ENCODE measurements at regions not wholly inside any gene's neighbourhood (a gene's known extent, or its start where the extent isn't known, plus 50 kb on each side); places are given as distances from the start of the nearest gene placed in this dataset.

GRCh38 chr12:25058012-25058411 is 109.1 kb upstream of the BCAT1 start:
- DNase-seq, result no peak

DNA sequence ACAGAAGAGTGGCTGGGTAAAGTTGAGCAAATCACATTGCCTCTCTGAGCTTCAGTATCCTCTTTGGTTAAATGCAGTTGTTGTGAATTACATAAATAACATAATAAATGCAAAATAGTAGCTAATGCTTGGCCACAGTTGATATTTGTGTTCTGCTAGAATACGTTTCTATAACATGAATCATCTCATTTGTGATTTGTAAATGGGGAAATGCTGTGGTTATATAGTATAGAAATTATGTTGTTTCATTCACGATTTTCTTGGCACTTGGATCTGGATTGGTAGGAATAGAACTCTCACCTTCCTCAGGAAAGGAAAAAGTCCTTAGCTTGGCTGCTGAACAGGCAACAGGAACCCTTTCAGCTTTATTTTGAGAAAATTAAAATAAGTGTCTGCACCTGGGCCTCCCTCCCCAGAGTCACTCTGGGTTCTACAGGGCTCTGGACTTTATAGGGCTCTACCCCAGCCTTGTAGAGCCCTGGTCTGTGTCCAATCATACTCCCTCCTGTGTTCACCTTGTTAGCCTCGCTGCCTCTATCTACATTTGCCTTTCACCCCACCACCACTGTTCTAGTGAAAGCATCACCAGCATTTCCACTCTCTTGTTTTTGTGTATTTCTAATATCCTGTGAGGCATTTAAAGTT is 107.7 kb upstream of the BCAT1 start:
- no peak for DNase-seq

DNA sequence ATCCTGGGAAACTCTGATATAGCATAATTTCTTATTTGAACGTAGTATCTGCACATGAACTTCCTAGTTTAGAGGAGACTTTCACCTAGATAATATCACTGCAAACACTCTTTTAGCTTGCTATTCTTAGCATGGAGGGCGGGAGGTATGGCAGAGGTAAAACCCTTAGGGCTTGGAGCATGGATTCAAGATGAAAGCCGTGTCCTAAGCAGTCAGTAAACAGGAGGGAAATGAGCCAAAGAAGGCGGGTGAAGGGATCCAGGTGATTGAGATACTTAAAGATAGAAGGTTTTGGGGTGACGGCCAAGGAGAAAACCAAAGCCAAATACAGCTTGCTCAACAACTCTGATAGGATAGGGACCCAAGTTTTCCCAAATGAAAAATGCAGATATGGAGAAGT is 107.1 kb upstream of the BCAT1 start:
- DNase-seq, result no peak

GRCh38 chr12:25054783-25055144 is 105.9 kb upstream of the BCAT1 start:
- peak; percentile 42 for DNase-seq

GRCh38 chr12:25054076-25054782 is 105.3 kb upstream of the BCAT1 start:
- DNase-seq, result no peak

DNA sequence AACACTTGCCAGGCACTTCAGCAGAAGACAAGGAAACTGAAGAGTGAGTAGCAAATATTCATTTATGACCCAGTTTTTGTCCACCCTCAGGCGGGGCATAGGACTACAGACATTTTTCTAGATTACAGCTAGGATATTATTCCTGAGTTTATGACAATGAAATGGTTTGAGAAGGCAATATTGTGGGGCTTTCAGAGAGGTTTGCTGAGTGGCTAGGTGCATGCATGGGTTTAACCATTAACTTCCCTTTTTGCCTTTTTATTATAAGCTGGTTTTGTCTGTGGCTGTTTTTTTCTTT is 104.0 kb upstream of the BCAT1 start:
- no peak for DNase-seq

DNA sequence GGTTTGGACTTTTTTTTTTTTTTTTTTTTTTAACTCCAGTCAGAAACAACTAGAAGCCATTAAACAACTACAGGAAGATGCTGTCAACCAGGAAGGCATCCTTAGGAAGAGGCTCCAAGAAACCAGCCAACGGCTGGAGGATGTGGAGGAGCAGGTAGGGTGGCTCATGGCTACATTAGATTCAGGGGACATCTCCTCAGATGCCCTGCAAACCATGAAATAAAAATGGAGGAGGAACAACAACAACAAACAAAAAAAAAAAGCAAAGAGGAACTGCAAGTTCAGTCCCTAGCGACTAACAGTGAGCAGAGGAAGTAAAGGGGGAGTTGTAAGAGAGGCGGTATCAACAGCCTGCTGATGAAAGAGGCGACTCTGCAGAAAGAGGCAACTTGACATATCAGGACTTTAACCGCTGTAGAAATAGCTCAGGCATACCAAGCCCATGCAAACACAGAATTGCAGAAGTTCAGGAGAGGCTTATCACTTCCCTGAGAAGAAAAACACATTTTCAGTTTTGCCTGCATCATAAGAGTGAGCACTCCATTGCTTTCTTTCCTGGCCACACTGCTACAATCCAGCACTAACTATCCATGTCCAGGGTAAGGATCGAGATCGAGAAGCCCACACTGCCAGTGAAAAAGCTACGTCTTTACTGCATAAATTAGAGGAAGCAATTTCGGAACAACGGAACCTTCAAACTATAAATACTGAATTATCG is 103.5 kb upstream of the BCAT1 start:
- peak; percentile 42 for DNase-seq

DNA sequence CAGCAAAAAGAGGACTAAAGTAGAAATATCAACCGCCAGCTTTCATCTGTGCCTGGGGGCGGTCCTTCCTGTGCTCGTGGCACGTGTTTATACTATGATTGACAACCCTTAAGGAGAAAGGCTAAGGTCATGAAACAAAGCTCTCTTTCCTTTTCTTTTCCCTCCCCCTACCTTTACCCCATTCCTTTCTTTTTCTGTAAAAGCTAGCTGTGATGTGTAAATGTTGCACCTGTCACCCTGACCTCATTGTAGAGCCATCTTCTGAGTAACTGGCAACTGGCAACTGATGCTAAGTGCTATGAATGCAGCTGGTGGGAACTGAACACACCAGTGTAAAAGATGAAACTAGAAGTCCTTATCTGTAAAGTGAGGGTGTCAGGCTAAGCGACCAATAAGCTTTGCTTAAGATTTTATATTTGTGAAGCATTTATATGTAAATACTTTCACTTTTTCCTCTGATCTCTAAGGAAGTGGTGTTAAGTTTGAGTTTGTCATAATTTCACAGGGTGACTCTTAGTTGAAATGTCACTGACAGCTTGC is 102.8 kb upstream of the BCAT1 start:
- DNase-seq, result peak; percentile 45

DNA sequence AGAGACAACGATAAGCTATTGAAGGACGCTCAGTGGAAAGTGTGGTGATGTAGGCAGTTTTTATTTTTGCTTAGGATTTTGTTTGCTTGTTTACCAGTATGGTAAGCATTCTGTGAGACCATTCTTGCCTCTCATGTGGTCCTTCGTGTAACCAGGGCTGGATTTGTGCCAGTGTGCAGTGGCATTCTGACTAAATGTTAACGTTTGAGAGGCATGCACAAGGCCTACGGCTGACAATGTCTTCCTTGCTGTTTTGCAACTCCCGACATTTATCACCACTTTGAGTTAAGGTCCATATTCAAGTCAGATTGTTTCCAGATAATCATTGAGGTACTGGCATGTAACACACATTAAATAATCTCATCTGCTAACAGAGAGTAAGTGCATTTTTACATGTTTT is 102.3 kb upstream of the BCAT1 start:
- peak; percentile 4 for DNase-seq

GRCh38 chr12:25045869-25046268 is 97.0 kb upstream of the BCAT1 start:
- no peak for DNase-seq

GRCh38 chr12:25041006-25041741 is 92.3 kb upstream of the BCAT1 start:
- DNase-seq, result no peak

DNA sequence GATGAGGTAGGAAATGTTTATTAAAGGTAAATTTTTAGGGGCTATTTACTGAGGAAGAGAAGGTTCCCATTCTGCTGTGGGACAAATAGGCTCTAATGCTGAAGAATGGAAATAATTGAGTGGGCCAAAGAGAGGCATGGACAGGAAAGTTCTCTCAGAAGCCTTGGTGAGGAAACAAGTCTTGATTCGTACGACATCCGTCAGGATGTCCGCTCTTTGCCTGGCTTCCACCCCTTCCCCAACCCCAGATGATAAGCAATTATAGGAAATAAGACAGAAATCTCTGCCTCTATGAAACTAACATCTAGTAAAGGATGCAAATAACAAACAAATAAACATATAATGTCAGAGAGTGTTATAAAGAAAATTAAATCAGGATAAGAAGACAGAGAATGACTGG is 91.7 kb upstream of the BCAT1 start:
- no peak for DNase-seq

GRCh38 chr12:25034676-25035075 is 85.8 kb upstream of the BCAT1 start:
- no peak for DNase-seq

DNA sequence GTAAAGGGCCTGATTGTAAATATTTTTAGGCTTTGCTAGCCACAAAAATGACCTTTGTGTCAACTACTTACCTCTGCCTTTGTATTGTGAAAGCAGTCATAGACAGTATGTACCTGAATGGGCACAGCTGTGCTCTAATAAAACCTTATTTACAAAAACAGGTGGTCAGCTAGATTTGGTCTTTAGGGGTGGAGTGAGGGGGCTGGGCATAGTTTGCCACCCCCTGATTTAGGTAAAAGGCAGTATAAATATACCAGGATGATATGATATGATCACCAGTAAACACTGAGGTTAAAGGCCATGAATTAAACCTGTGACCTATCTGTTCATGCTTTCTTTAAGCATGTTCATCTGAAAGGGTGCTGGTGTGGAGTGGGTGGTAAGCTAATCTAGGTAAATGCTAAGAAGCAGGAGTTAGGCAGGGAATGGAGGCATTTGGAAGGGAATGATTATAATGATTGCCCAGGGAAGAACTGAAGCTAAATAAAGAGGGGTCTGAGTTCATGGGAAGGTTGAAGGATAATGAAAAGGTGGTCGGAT is 77.1 kb upstream of the BCAT1 start:
- DNase-seq, result no peak

GRCh38 chr12:25025260-25025659 is 76.4 kb upstream of the BCAT1 start:
- no peak for DNase-seq

DNA sequence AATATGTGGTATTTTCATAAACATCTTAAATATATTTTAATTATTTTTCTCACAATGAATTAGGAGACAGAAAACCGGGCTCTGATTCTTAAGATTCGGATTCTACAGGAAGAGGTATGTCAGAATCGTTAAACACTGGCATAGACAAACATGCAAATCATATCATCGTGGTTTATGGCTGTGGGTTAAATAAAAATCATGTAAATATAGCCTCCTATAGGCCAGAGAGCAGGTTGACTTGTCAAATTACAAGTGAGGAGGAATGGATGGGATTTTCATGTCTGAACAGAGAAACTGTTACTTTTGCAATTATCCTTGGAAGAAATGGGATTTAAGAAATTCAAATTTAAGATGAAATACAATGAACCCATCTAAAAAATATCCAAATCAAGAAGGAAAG is 74.9 kb upstream of the BCAT1 start:
- no peak for DNase-seq

GRCh38 chr12:25020621-25021243 is 71.8 kb upstream of the BCAT1 start:
- no peak for DNase-seq

DNA sequence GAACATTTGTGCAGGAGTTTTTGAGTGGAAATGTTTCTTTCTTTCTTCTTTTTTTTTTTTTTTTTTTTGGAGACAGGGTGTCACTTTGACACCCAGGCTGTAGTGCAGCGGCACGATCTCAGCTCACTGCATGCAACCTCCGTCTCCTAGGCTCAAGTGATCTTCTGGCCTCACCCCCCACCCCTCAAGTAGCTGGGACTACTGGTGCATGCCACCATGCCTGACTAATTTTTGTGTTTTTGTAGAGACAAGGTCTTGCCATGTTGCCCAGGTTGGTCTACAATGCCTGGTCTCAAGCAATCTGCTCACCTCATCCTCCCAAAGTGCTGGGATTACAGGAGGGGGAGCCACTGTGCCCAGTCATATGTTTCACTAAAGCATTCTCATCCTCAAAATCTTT is 69.2 kb upstream of the BCAT1 start:
- DNase-seq, result no peak

GRCh38 chr12:25017336-25017735 is 68.4 kb upstream of the BCAT1 start:
- no peak for DNase-seq

GRCh38 chr12:25014961-25015360 is 66.1 kb upstream of the BCAT1 start:
- no peak for DNase-seq

- no peak for DNase-seq
Observed at GRCh38 chr12:25013061-25013460, 64.2 kb upstream of the BCAT1 start.

DNA sequence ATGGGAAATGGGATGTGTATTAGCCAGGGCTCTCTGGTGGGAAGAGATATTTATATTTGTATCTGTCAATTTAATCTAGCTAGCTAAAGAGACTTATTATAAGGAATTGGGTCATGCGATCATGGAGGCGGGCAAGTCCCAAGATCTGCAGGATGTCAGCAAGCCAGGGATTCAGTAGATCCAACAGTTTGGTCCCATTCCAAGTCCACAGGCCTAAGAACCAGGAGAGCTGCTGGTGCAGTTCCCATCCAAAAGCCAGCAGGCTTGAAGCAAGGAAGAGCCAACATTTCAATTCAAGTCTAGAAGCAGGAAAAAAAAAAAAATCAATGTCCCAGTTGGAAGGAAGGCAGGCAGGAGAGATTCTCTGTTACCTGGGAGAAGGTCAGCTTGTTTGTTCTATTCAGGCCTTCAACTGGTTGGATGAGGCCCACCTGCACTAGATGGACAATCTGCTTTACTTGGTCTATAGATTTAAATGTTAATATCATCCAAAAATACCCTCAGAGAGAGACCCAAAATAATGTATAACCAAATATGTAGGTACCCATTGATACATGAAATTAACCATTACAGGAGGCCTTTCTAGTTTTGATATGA is 60.7 kb upstream of the BCAT1 start:
- DNase-seq, result no peak
